ENCODE measurements at regions not wholly inside any gene's neighbourhood (a gene's known extent, or its start where the extent isn't known, plus 50 kb on each side); places are given as distances from the start of the nearest gene placed in this dataset.
"Not testable (repeated sequence)": the region's sequence is repeated elsewhere in the genome, so short reads cannot be mapped to it uniquely, and the experiment has no call there.

DNA sequence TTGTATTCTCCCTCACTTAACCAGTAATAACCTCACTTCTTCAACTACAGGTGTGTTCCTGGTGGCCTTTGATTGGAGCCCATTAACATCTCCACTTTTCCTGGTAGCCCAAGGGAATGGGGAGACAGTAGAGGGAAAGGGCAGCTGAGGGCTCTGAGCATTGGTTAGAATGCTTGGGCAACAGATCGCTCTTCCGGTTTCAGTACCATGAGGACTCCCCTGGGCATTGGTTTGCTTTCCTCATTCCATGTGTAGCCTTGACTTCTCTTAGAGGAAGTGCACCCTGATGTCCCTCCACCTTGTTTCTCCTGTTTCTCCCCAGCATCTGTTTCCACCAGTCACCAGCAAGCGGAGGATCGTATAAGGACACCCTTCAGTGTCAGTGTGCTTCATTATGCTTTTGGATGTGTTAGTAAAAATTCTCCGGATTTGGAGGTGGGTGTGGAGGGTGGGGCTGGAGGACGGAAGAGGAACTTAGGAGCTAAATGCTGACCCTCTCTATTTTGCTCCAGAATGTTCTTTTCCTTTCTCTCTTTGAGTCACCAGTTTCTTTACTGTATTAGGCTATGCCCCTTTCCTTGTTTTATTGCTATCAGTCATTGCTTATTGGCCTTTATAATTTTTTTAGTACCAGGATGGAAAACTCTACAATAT is 50.6 kb upstream of the ZNG1B start:
- H3K9me3 ChIP-seq (ENCODE audit: low read depth); H3K4me1 ChIP-seq (ENCODE audit: low read depth); H3K36me3 ChIP-seq; DNase-seq (ENCODE audit: low read depth in 1 of 2, low spot score in 1 of 2); H3K27ac ChIP-seq; H3K27me3 ChIP-seq; H3K4me3 ChIP-seq: not testable (repeated sequence)

DNA sequence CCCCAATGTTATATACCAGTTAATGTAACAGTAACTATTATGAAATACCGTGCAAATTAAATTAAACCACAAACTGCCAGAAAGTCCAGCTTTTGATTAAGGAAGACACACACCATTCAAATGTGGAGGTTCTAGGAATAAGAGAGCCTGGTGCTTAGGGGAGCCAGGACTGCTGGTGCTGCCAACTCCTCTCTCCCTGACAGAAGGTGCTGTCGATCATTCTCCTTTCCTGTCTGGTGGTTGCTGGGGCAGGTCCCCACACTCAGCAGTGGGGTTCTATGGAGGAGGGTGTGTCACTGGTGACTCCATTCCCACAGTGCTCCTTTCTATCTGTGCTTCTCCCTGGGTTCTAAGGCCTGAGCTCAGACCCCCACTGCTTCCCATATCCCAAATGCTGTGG is 57.9 kb upstream of the ZNG1B start:
- not testable (repeated sequence) for H3K27ac ChIP-seq; H3K9me3 ChIP-seq (ENCODE audit: low read depth); H3K27me3 ChIP-seq; DNase-seq (ENCODE audit: low read depth in 1 of 2, low spot score in 1 of 2); H3K4me1 ChIP-seq (ENCODE audit: low read depth); H3K4me3 ChIP-seq; H3K36me3 ChIP-seq

DNA sequence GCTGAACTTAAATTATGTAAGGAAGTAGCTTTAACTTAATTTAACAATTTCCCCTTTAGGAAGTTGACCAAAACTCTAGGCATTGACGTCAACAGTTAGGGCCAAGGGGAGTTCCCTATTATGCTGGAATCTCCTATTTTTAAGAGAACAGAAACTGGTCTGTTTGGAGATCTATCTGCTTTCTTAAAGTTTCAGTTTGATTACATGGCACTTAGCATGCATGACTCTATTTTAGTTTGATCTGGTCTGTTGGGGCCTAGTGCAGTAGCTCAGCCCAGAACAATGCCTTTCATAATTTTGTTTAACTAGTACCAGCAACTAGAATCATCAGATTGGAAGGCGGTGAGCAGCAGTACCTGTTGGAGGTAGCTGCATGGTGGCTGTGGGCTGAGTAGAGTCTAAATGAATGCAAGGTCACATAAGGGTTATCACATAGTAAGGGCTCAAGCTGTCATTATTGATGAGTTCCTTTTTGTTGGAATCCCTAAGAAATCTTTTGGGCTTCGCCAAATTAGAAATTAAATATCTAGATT is 60.5 kb upstream of the ZNG1B start:
- TF ChIP-seq, protein P1, sequence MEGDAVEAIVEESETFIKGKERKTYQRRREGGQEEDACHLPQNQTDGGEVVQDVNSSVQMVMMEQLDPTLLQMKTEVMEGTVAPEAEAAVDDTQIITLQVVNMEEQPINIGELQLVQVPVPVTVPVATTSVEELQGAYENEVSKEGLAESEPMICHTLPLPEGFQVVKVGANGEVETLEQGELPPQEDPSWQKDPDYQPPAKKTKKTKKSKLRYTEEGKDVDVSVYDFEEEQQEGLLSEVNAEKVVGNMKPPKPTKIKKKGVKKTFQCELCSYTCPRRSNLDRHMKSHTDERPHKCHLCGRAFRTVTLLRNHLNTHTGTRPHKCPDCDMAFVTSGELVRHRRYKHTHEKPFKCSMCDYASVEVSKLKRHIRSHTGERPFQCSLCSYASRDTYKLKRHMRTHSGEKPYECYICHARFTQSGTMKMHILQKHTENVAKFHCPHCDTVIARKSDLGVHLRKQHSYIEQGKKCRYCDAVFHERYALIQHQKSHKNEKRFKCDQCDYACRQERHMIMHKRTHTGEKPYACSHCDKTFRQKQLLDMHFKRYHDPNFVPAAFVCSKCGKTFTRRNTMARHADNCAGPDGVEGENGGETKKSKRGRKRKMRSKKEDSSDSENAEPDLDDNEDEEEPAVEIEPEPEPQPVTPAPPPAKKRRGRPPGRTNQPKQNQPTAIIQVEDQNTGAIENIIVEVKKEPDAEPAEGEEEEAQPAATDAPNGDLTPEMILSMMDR (IDR thresholded peaks at IDR 0.05; ENCODE audit: low read depth, low read length): no peak
- H3K4me3 ChIP-seq: no peak overlapping the region

DNA sequence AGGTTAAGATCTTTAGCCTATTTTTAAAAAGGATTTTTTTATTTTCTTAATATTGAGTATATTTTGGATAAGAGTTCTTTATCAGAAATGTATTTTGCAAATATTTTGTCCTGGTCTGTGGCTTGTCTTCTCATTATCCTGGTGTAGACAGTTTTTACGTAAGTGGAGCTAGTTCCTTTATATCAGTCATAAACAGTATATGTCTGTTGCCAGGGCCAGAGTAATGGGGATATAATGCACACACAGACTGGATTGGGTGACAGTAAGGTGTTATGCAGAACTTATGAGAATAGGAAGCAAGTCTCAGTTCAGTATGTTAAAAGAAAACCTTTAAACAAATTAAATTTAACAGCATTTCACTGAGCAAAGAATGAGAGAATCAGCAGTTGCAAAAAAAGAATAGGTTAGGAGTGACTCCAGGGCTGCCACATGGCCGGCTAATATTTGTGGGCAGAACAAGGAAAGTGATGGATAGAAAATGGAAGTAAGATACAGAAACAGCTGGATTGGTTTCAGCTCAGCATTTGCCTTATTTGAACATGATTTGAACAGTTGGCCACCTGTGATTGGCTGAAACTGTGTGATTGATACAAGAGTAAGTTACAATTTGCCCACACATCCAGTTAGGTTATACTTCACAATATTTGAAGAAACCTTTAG is 61.1 kb upstream of the ZNG1B start:
- no peaks in the 10 kb centered on the region for H3K9me3 ChIP-seq (ENCODE audit: low read depth)
- no peaks in the 10 kb centered on the region for H3K27me3 ChIP-seq
- TF ChIP-seq, protein P1 (IDR thresholded peaks at IDR 0.05; ENCODE audit: low read depth, low read length): no peak
- no peaks in the 10 kb centered on the region for H3K36me3 ChIP-seq
- no peak for DNase-seq (ENCODE audit: low read depth in 1 of 2, low spot score in 1 of 2)
- H3K4me1 ChIP-seq (ENCODE audit: low read depth): no peaks in the 10 kb centered on the region
- no peak overlapping the region for H3K27ac ChIP-seq
- H3K4me3 ChIP-seq: no peak overlapping the region

More for the DNA sequence above, 60.5 kb upstream of the ZNG1B start:
- H3K27me3 ChIP-seq: no peaks in the 10 kb centered on the region
- no peak for DNase-seq (ENCODE audit: low read depth in 1 of 2, low spot score in 1 of 2)
- H3K27ac ChIP-seq: no peak overlapping the region
- H3K4me1 ChIP-seq (ENCODE audit: low read depth): no peaks in the 10 kb centered on the region
- no peaks in the 10 kb centered on the region for H3K9me3 ChIP-seq (ENCODE audit: low read depth)
- no peaks in the 10 kb centered on the region for H3K36me3 ChIP-seq

DNA sequence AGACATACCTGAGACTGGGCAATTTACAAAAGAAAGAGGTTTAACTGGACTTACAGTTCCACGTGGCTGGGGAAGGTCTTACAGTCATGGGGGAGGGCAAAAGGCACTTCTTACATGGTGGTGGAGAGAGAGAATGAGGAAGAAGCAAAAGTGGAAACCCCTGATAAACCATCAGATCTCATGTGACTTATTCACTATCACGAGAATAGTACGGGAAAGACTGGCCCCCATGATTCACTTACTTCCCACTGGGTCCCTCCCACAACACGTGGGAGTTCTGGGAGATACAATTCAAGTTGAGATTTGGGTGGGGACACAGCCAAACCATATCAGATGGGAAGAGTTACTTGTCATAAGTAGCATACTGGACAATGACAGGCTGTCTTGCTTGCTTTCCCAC is 62.6 kb upstream of the ZNG1B start:
- H3K36me3 ChIP-seq; H3K4me3 ChIP-seq; H3K4me1 ChIP-seq (ENCODE audit: low read depth); DNase-seq (ENCODE audit: low read depth in 1 of 2, low spot score in 1 of 2); H3K9me3 ChIP-seq (ENCODE audit: low read depth); H3K27me3 ChIP-seq; H3K27ac ChIP-seq: not testable (repeated sequence)

DNA sequence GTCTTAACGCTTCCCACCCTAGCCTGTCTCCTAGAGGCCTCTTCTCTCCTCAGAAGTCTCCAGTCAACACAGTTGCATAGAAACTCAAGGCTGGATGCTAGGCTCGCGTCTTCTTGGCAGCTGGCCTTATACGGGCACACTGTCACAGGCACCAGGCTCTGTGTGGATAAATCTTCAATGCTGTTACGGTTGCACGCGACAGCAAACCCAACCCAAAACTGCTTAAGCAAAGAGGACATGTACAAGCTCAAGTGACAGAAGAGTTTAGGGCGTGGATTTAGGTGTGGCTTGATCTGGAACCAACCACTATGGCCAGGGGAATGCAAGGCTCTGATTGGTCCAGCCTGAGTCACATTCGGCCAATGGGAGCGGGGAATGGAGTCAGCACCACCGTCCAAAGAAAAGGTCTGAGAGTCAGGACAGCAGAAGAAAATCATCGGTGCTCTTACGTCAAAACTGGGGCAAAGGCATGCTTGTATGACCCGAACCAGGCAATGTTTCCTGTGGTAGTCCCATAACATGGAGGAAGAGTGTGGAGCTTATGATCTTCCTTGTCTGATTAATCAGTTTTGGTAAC is 65.1 kb upstream of the ZNG1B start:
- not testable (repeated sequence) for H3K27ac ChIP-seq; DNase-seq (ENCODE audit: low read depth in 1 of 2, low spot score in 1 of 2); H3K36me3 ChIP-seq; H3K9me3 ChIP-seq (ENCODE audit: low read depth); H3K27me3 ChIP-seq; H3K4me3 ChIP-seq; H3K4me1 ChIP-seq (ENCODE audit: low read depth)

DNA sequence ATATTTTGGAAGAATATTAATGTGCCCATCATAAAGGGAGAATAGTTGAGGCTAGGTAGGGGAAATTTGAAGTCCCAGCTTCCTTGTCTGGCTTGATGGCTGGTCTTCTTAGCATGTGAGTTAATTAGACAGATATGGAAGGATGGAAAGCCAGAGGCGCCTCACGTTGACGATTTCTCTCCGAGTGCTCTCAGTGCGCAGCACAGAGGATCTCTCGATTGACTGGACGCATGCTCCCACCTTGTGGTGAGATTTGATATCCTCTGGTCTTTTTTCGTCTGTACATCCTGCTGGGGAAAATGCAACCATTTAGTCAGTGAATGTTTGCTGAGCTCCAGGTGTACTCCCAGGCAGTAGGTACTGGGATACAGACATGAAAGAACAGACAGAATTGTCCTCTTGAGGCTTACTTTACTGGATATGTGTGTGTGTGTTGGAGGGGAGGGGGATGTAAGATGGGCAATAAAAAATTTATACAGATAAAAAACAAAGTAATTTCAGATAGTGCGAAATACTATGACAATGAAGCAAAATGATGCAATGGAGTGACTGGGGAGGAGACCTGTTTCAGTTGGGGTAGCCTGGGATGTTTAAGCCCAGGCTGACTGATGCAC is 66.9 kb upstream of the ZNG1B start:
- Histone ChIP-seq H3K27ac (no peak overlapping the region), H3K36me3 (no peaks in the 10 kb centered on the region), H3K9me3 (ENCODE audit: low read depth) (no peaks in the 10 kb centered on the region), H3K27me3 (no peaks in the 10 kb centered on the region), H3K4me3 (no peak overlapping the region), H3K4me1 (ENCODE audit: low read depth) (no peaks in the 10 kb centered on the region)
- peak; percentile 76 to 77 for DNase-seq (ENCODE audit: low read depth in 1 of 2, low spot score in 1 of 2)
- TF ChIP-seq, protein P1 (IDR thresholded peaks at IDR 0.05; ENCODE audit: low read depth, low read length): peak; percentile 56

Data from cardiac muscle cell (in vitro differentiated cells and primary cell).